Nephron progenitor cell (in vitro differentiated cells): ENCODE measurements at regions not wholly inside any gene's neighbourhood (a gene's known extent, or its start where the extent isn't known, plus 50 kb on each side); places are given as distances from the start of the nearest gene placed in this dataset.
"Not testable (repeated sequence)": the region's sequence is repeated elsewhere in the genome, so short reads cannot be mapped to it uniquely, and the experiment has no call there.

ENCODE experiments used
- DNase-seq: peaks from one replicate; pipeline ENCODE4 v3.0.0; 2021
- H3K27ac Mint-ChIP-seq: 2 replicates; pipeline ENCODE4 v1.8.0; 2021; ENCODE audit warnings: mild to moderate bottlenecking, moderate library complexity, mixed read lengths
- H3K27me3 Mint-ChIP-seq: 2 replicates; pipeline ENCODE4 v1.8.0; 2021; ENCODE audit warnings: mild to moderate bottlenecking, low read depth, mixed read lengths; ENCODE audit not compliant: poor library complexity
- H3K36me3 Mint-ChIP-seq: 2 replicates; pipeline ENCODE4 v1.8.0; 2021; ENCODE audit warnings: low read depth, mixed read lengths
- H3K4me1 Mint-ChIP-seq: 2 replicates; pipeline ENCODE4 v1.8.0; 2021; ENCODE audit warnings: mixed read lengths
- H3K4me3 Mint-ChIP-seq: 2 replicates; pipeline ENCODE4 v1.8.0; 2021; ENCODE audit warnings: mild to moderate bottlenecking, moderate library complexity, mixed read lengths
- H3K9me3 Mint-ChIP-seq: 2 replicates; pipeline ENCODE4 v1.8.0; 2021; ENCODE audit warnings: mild to moderate bottlenecking, moderate library complexity, mixed read lengths
- TF ChIP-seq, protein P1 (sequence below): fragments of 200-600 bp; sonication (generic); IDR thresholded peaks from 2 replicates; pipeline ENCODE4 v1.5.0; 2021; ENCODE audit warnings: antibody characterized with exemption

DNA sequence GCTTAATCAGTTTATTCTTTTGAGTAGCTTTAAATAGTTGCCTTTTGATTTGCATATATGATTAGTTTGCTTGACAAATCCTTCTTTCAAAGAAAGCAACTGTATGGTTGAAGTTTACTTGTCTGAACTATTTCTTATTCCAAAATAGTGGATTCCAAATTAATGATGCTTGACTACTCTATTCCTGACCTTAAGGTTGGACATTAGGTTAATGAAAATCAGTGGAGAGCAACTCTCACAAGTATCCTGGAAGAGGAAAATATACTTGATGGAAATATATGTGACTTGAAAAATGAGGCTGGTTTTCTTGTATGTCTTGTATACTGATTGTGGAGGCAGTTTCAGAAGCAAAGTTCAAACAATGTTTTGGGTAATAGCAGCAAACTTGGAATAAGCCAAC lies 369.2 kb upstream of the PODXL start:
- TF ChIP-seq, protein P1, sequence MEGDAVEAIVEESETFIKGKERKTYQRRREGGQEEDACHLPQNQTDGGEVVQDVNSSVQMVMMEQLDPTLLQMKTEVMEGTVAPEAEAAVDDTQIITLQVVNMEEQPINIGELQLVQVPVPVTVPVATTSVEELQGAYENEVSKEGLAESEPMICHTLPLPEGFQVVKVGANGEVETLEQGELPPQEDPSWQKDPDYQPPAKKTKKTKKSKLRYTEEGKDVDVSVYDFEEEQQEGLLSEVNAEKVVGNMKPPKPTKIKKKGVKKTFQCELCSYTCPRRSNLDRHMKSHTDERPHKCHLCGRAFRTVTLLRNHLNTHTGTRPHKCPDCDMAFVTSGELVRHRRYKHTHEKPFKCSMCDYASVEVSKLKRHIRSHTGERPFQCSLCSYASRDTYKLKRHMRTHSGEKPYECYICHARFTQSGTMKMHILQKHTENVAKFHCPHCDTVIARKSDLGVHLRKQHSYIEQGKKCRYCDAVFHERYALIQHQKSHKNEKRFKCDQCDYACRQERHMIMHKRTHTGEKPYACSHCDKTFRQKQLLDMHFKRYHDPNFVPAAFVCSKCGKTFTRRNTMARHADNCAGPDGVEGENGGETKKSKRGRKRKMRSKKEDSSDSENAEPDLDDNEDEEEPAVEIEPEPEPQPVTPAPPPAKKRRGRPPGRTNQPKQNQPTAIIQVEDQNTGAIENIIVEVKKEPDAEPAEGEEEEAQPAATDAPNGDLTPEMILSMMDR = no peak
- Mint-ChIP-seq H3K36me3 (no peaks in the 10 kb centered on the region), H3K4me3 (no peak overlapping the region), H3K9me3 (no peaks in the 10 kb centered on the region), H3K27ac (no peak overlapping the region), H3K27me3 (peaks cover 38% of the 10 kb centered on the region), H3K4me1 (no peaks in the 10 kb centered on the region)
- no peak for DNase-seq

DNA sequence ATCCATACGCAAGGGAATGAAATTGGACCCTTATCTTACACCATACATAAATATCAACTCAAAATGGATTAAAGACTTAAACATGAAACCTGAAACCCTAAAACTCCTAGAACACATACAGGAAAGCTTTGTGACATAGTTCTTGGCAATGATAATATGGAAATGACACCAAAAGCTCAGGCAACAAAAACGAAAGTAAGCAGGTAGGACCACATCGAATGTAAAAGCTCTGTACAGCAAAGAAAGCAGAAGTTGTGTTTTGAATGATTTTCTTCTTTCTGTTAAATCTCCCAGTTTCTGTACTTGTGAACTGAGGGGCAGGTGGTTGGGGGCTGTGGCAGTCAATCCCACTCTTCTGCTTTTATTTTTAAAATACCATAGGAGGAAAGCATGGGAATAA lies 368.4 kb upstream of the PODXL start:
- no peak for DNase-seq
- H3K36me3 Mint-ChIP-seq = no peaks in the 10 kb centered on the region
- peaks cover 33% of the 10 kb centered on the region for H3K27me3 Mint-ChIP-seq
- no peak overlapping the region for H3K27ac Mint-ChIP-seq
- H3K4me1 Mint-ChIP-seq = no peaks in the 10 kb centered on the region
- no peak overlapping the region for H3K4me3 Mint-ChIP-seq
- H3K9me3 Mint-ChIP-seq = no peaks in the 10 kb centered on the region
- TF ChIP-seq, protein P1 = no peak

DNA sequence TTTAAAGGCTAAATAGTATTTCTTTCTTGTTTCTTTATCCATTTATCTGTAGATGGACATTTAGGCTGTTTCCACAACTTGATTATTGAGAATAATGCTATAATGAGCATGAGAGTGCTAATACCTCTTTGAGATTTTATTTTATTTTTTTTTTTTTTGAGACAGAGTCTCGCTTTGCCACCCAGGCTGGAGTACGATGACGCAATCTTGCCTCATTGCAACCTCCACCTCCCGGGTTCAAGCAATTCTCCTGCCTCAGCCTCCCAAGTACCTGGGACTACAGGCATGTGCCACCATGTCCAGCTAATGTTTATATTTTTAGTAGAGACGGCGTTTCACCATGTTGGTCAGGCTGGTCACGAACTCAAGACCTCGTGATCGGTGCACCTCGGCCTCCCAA lies 366.5 kb upstream of the PODXL start:
- not testable (repeated sequence) for H3K27ac Mint-ChIP-seq, H3K4me1 Mint-ChIP-seq, H3K4me3 Mint-ChIP-seq, H3K9me3 Mint-ChIP-seq, DNase-seq, H3K36me3 Mint-ChIP-seq
- peaks cover 25% of the 10 kb centered on the region for H3K27me3 Mint-ChIP-seq

DNA sequence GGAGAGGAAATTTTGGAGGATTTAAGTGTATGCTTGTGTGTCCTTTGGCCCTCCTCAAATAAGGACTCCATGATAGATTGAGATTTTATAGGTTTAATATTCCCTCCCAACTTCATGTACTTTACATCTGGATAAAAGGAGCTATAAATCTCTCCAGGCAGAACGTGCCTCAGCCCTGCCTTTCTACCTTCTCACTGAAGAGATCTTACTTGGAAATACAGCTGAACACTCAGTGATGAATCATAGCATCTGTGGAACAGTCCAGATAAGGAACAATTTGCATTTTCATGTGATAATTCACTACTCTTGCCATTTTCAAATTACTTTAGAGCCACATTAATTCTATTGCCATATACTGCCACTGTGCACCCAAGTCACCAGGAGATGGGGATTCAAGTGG lies 364.6 kb upstream of the PODXL start:
- no peak for DNase-seq
- H3K27me3 Mint-ChIP-seq = peaks cover 17% of the 10 kb centered on the region
- H3K4me1 Mint-ChIP-seq = no peaks in the 10 kb centered on the region
- H3K27ac Mint-ChIP-seq = no peak overlapping the region
- TF ChIP-seq, protein P1 = no peak
- H3K36me3 Mint-ChIP-seq = no peaks in the 10 kb centered on the region
- H3K9me3 Mint-ChIP-seq = peaks cover 3% of the 10 kb centered on the region
- H3K4me3 Mint-ChIP-seq = no peak overlapping the region

DNA sequence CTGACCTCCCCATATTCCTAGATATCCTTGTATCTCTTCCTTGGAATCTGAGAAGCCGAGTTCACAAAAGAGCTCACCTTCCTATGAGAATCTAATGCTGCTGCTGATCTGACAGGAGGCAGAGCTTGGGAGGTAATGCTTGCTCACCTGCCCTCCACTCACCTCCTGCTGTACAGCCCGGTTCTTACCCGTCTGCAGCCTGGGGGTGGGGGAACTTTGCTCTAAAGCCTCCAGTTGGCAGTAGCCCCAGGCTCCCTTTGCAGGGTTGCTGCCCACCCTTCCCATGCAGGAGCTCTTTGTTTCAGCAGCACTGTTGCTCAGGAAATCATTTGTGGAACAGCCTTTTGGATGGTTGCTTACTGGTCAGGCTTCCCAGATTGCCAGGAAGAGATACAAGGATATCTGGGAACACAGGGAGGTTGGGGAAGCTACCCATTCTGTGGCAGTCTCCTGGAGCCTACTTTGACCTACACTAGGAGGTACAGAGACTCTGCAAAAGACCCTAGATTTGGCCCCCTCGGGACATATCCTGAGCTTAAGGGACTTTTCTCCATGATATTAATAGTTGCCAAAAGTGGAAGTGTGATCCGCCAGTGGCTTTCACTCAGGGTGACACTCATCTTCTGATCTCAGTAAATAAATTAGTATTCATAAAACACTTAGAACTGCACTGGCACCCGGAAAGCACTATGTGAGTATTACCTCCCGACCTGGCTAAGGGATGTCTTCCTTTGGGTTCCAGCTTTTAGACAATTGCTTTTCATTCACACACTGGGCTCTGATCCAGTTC lies 363.7 kb upstream of the PODXL start:
- DNase-seq = no peak
- TF ChIP-seq, protein P1 = no peak
- Mint-ChIP-seq H3K27me3 (peaks cover 16% of the 10 kb centered on the region), H3K9me3 (peaks cover 3% of the 10 kb centered on the region), H3K4me3 (no peak overlapping the region), H3K27ac (no peak overlapping the region), H3K4me1 (no peaks in the 10 kb centered on the region), H3K36me3 (no peaks in the 10 kb centered on the region)

DNA sequence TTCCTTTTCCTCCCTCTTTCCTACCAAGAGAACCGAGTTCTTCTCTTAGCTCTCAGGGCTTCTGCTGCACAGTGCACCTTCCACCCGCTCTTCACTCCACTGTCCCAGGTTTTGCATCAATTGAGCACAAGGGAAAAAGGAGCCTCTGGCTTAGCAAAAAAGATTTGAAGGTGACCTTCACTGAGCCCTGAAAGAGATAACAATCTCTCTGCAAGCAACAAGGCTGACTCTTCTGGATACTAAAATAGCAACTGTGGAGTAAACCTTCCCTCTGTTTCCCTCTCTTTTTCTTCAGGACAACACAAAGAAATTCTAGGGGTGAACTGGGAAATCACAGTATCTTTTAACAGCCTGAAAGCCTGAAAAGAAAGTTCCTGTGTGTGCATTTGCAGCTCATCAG lies 354.7 kb upstream of the PODXL start:
- Mint-ChIP-seq H3K36me3 (no peaks in the 10 kb centered on the region), H3K27ac (no peak overlapping the region), H3K9me3 (peaks cover 18% of the 10 kb centered on the region), H3K4me1 (no peaks in the 10 kb centered on the region), H3K4me3 (no peak overlapping the region), H3K27me3 (peaks cover 57% of the 10 kb centered on the region)
- TF ChIP-seq, protein P1 = no peak
- DNase-seq = no peak
